ENCODE measurements at regions not wholly inside any gene's neighbourhood (a gene's known extent, or its start where the extent isn't known, plus 50 kb on each side); places are given as distances from the start of the nearest gene placed in this dataset.

DNA sequence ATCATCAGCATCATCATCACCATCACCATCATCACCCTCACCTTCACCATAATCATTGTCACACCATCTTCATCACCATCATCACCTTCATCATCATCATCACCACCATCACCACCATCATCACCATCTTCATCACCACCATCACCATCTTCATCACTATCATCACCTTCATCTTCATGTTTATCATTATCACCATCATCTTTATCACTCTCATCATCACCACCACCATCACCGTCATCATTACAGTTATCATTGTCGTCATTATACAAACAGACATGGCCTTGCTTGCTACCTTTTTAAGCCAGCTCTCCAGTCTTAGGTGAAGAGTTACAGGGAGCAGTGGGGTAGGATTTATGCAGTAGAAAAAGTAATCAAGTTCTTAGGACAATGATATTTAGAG is 114.9 kb downstream of the IRF8 start:
- no peak for TF ChIP-seq POLR2A (IDR thresholded peaks at IDR 0.05; ENCODE audit: low read depth, low read length)
- TF ChIP-seq PAX5 (IDR thresholded peaks at IDR 0.05; ENCODE audit: insufficient read depth, low read length, severe bottlenecking): no peak
- no peak for TF ChIP-seq TAF1 (IDR thresholded peaks at IDR 0.05; ENCODE audit: low read depth, low read length)
- no peak for TF ChIP-seq POLR2AphosphoS5 (IDR thresholded peaks at IDR 0.05; ENCODE audit: low read depth, low read length)
- no peak for TF ChIP-seq POU2F2 (IDR thresholded peaks at IDR 0.05; ENCODE audit: low read depth, low read length)
- no peak for TF ChIP-seq SPI1 (IDR thresholded peaks at IDR 0.05; ENCODE audit: low read depth, low read length)
